Lower lobe of right lung (tissue), 2 donors: ENCODE measurements at regions not wholly inside any gene's neighbourhood (a gene's known extent, or its start where the extent isn't known, plus 50 kb on each side); places are given as distances from the start of the nearest gene placed in this dataset.

ENCODE experiments used
- ATAC-seq, 2 donors: fragments of 200-7000 bp; cut with Tn5 transposase; one replicate each; pipeline ENCODE4 v1.9.1; 2020 to 2022; ENCODE audit warnings: mild to moderate bottlenecking in 2 of 2, moderate library complexity in 2 of 2
- DNase-seq: peaks from one replicate; pipeline ENCODE4 v3.0.0-alpha.2; 2020
- H3K27ac ChIP-seq: fragments of 200-600 bp; one replicate; pipeline ENCODE4 v1.8.0; 2022
- H3K27me3 ChIP-seq: fragments of 200-600 bp; one replicate; pipeline ENCODE4 v1.8.0; 2022; ENCODE audit warnings: low read depth
- H3K36me3 ChIP-seq: fragments of 200-600 bp; one replicate; pipeline ENCODE4 v1.8.0; 2022; ENCODE audit warnings: mild to moderate bottlenecking
- H3K4me1 ChIP-seq: fragments of 200-600 bp; one replicate; pipeline ENCODE4 v1.8.0; 2022
- H3K4me3 ChIP-seq: fragments of 200-600 bp; one replicate; pipeline ENCODE4 v1.8.0; 2022; ENCODE audit warnings: mild to moderate bottlenecking
- H3K9me3 ChIP-seq: fragments of 200-600 bp; one replicate; pipeline ENCODE4 v1.8.0; 2022
- intact Hi-C: fragments of 100-400 bp; cut with DNase I; formaldehyde crosslinking; loops from one replicate; pipeline ENCODE4 v1.11.0; 2022
- TF ChIP-seq, protein P1 (sequence below): fragments of 200-600 bp; IDR thresholded peaks from one replicate; pipeline ENCODE4 v1.8.0; 2022; ENCODE audit warnings: antibody characterized with exemption, mild to moderate bottlenecking
- donor health status: DM: no; HTN: yes; CAD: no; lungs with severe emphysema.

DNA sequence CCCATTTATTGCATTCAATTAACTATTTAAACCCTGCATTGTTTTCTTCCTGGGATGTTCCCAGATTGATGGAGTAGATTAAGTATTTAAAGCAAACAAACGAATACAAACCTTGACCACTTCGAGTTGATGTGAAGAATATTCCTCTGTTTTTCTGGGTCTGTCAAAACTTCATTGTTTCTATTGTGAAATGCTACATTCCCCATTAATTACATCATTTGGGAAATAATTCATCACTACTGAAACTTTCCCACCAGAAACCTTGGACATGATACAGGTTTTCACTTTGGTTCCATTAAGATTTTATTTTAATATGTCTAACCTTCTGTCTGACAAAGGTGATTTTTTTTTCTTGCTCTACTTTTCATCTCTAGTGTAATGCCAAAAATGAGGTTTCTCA lies 365.1 kb upstream of the ETAA1 start:
- TF ChIP-seq, protein P1, sequence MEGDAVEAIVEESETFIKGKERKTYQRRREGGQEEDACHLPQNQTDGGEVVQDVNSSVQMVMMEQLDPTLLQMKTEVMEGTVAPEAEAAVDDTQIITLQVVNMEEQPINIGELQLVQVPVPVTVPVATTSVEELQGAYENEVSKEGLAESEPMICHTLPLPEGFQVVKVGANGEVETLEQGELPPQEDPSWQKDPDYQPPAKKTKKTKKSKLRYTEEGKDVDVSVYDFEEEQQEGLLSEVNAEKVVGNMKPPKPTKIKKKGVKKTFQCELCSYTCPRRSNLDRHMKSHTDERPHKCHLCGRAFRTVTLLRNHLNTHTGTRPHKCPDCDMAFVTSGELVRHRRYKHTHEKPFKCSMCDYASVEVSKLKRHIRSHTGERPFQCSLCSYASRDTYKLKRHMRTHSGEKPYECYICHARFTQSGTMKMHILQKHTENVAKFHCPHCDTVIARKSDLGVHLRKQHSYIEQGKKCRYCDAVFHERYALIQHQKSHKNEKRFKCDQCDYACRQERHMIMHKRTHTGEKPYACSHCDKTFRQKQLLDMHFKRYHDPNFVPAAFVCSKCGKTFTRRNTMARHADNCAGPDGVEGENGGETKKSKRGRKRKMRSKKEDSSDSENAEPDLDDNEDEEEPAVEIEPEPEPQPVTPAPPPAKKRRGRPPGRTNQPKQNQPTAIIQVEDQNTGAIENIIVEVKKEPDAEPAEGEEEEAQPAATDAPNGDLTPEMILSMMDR, result no peak

DNA sequence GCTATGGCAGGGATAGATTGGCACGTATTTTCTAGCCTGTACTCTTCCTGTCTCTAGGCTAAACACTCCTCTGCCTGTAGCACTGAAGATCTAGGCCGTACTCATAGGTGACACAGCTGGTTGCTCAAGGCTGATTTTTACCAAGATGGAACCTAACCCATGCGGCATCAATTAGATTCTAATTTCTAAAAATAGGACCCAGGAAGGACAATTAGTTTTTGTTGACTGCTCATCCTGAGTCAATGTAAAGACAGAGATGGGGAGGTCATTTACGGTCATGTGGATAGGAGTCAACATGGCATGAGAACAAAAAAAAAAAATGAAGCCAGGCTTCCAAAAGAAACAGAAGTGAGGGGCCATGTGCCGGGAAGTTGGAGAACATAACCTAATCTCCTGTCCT lies 360.7 kb upstream of the ETAA1 start:
- no peak for DNase-seq
- TF ChIP-seq, protein P1, result no peak
- H3K4me1 ChIP-seq, result no peaks in the 10 kb centered on the region
- intact Hi-C loops, result no loop called here
- ATAC-seq, result no peak
- H3K4me3 ChIP-seq, result no peak overlapping the region
- H3K9me3 ChIP-seq, result no peaks in the 10 kb centered on the region
- no peaks in the 10 kb centered on the region for H3K36me3 ChIP-seq
- H3K27me3 ChIP-seq, result no peaks in the 10 kb centered on the region
- no peak overlapping the region for H3K27ac ChIP-seq

More for the DNA sequence above, 365.1 kb upstream of the ETAA1 start:
- no peaks in the 10 kb centered on the region for H3K9me3 ChIP-seq
- ATAC-seq, result no peak
- DNase-seq, result no peak
- H3K4me3 ChIP-seq, result no peak overlapping the region
- intact Hi-C loops, result no loop called here
- H3K27ac ChIP-seq, result no peak overlapping the region
- H3K36me3 ChIP-seq, result no peaks in the 10 kb centered on the region
- no peaks in the 10 kb centered on the region for H3K27me3 ChIP-seq
- H3K4me1 ChIP-seq, result no peaks in the 10 kb centered on the region

DNA sequence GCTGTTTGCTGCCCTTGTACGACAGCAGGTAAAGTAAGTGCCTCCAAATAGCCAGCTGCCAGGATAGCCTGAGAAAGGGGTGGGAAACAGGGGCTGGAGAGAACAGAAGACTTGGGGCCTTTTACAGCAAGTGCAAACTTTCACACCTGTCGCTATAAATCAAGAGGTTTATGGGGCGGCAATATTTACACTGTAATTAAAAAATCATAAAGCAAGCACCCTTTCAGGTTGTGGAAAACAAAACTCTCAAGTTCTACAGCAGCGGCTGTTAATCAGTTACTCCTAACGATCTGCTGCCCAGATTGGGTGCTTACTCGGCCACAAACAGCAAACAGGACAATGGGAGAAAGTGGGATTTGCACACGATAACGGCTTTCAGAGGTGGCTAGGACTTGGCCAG lies 359.5 kb upstream of the ETAA1 start:
- DNase-seq, result no peak
- intact Hi-C loops, result no loop called here
- H3K4me1 ChIP-seq, result no peaks in the 10 kb centered on the region
- TF ChIP-seq, protein P1, result no peak
- no peak overlapping the region for H3K4me3 ChIP-seq
- no peaks in the 10 kb centered on the region for H3K9me3 ChIP-seq
- H3K27me3 ChIP-seq, result no peaks in the 10 kb centered on the region
- H3K27ac ChIP-seq, result no peak overlapping the region
- H3K36me3 ChIP-seq, result no peaks in the 10 kb centered on the region
- ATAC-seq, result peak in 1 of 2 donors; percentile 18

DNA sequence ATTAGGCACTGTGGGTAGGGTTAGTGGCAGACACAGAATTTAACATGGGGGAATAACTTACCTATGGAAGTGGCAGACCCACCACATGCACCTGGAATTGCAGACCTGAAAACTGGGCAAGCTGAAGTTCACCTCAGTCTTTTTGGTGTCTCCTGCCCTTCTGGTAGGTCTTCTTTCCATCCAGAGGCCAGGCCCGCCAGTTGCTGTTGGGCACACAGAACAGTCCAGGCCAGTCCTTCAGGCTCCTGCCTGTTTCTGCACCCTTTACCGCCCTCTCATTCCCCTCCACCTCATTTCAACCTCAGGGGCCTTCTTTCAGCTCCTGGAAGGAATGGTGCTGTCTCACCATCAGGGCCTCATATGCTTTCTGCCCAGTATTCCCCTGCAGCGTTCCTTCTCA lies 358.9 kb upstream of the ETAA1 start:
- Histone ChIP-seq H3K9me3 (no peaks in the 10 kb centered on the region), H3K27me3 (no peaks in the 10 kb centered on the region), H3K4me1 (no peaks in the 10 kb centered on the region), H3K4me3 (no peak overlapping the region), H3K36me3 (no peaks in the 10 kb centered on the region), H3K27ac (no peak overlapping the region)
- no peak for ATAC-seq
- TF ChIP-seq, protein P1, result no peak
- no peak for DNase-seq
- intact Hi-C loops, result no loop called here

DNA sequence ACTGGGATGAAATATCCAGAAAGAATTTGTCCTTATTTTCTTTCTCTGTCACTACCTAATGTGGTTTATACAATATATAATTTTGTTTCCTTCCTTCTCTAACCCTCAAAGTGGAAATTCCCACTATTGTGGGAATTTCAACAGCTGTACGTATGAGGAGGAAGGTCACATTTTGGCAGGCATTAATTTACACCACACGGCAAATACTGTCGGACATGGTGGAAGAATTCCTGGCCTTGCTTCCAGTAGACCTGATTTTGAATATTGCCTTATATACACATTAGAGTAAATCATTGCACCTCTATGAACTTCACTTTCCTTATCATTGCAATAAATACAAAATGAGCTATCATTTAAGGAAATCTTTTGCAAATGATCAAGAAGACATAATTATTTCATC lies 358.1 kb upstream of the ETAA1 start:
- ATAC-seq, result no peak
- intact Hi-C loops, result no loop called here

More for the DNA sequence above, 358.1 kb upstream of the ETAA1 start:
- TF ChIP-seq, protein P1, result no peak
- H3K27ac ChIP-seq, result no peak overlapping the region
- DNase-seq, result no peak
- H3K4me3 ChIP-seq, result no peak overlapping the region
- H3K36me3 ChIP-seq, result no peaks in the 10 kb centered on the region
- no peaks in the 10 kb centered on the region for H3K4me1 ChIP-seq
- H3K9me3 ChIP-seq, result no peaks in the 10 kb centered on the region
- H3K27me3 ChIP-seq, result no peaks in the 10 kb centered on the region
